K562 (cell line): ENCODE measurements at regions not wholly inside any gene's neighbourhood (a gene's known extent, or its start where the extent isn't known, plus 50 kb on each side); places are given as distances from the start of the nearest gene placed in this dataset.

Source experiments
- ATAC-seq: fragments of 200-7000 bp; cut with Tn5 transposase; 3 replicates; pipeline ENCODE4 v1.9.1; 2020; ENCODE audit warnings: moderate library complexity
- BruUV-seq: library from RNA; stranded (reverse); fragments of 400-500 nt; replicated peaks from 2 replicates; lab custom pipeline; 2021; lab: Mats Ljungman, UMichigan
- CTCF ChIA-PET: fragments of 300-600 bp; formaldehyde crosslinking; extraction: SDS; loops from one replicate; lab custom pipeline; 2021; ENCODE audit warnings: low intra/inter-chr PET ratio; lab: Yijun Ruan, JAX
- POLR2A ChIA-PET: fragments of 300-600, 350-650 bp; sonication (Branson Sonifier 250); formaldehyde crosslinking; extraction: SDS; loops from one replicate; lab custom pipeline; 2021; ENCODE audit warnings: antibody characterized with exemption, inconsistent platforms; lab: Yijun Ruan, JAX
- DNase-seq, 4 experiments: peaks; one replicate each; pipeline versions ENCODE4 v3.0.0 to v3.0.0-alpha.2; 2011 to 2018; ENCODE audit warnings: low spot score in 3 of 4, mixed read lengths in 3 of 4; ENCODE audit errors: extremely low read depth in 1 of 4
- FAIRE-seq: peaks from 2 replicates; lab custom pipeline; 2011; peaks lifted over from hg19 to GRCh38; lab: Jason Lieb, UNC
- H2AFZ ChIP-seq: 2 replicates; pipeline ENCODE4 v1.6.0; 2011; ENCODE audit warnings: low read depth, low read length, control low read depth, inconsistent platforms
- H3K27ac ChIP-seq: fragments of 200-600 bp; 3 replicates; pipeline ENCODE4 v1.8.0; 2011; ENCODE audit warnings: low read depth, mild to moderate bottlenecking, control low read depth, inconsistent platforms, low read length, moderate library complexity, mixed read lengths; ENCODE audit errors: extremely low read depth
- H3K27me3 ChIP-seq, 2 experiments: fragments of 300-600 bp in 1 of 2; 2 replicates in 1 of 2; 3 replicates in 1 of 2; pipeline versions ENCODE4 v1.6.0 to v1.8.0; 2011; ENCODE audit warnings: inconsistent platforms in 2 of 2, low read length in 2 of 2, mild to moderate bottlenecking in 1 of 2, mixed read lengths in 1 of 2, moderate library complexity in 1 of 2; ENCODE audit not compliant: control insufficient read depth in 2 of 2, insufficient read depth in 2 of 2
- H3K36me3 ChIP-seq: fragments of 300-600 bp; 3 replicates; pipeline ENCODE4 v1.8.0; 2011; ENCODE audit warnings: mild to moderate bottlenecking, low read length, inconsistent platforms; ENCODE audit not compliant: control insufficient read depth, insufficient read depth
- H3K4me1 ChIP-seq, 2 experiments: fragments of 200-600 bp in 1 of 2; replicated peaks in 1 of 2; 2 replicates in 1 of 2; 3 replicates in 1 of 2; pipeline versions ENCODE4 v1.5.1 to v1.8.0; 2011; ENCODE audit warnings: inconsistent platforms in 2 of 2, low read length in 2 of 2, mild to moderate bottlenecking in 1 of 2, mixed read lengths in 1 of 2, moderate library complexity in 1 of 2; ENCODE audit not compliant: control insufficient read depth in 2 of 2, insufficient read depth in 2 of 2
- H3K4me2 ChIP-seq: 2 replicates; pipeline ENCODE4 v1.6.1; 2011; ENCODE audit warnings: low read length, control low read depth, inconsistent platforms, mixed read lengths; ENCODE audit not compliant: insufficient read depth
- H3K4me3 ChIP-seq: fragments of 200-600 bp; sonication (generic), shearing (Covaris generic); 2 replicates; pipeline ENCODE4 v1.5.1; 2016; ENCODE audit warnings: control low read depth, inconsistent platforms
- H3K79me2 ChIP-seq: fragments of 200-600 bp; 3 replicates; pipeline ENCODE4 v1.8.0; 2011; ENCODE audit warnings: low read length, inconsistent platforms; ENCODE audit not compliant: control insufficient read depth, insufficient read depth
- H3K9ac ChIP-seq, 2 experiments: 2 replicates each; pipeline versions ENCODE4 v1.6.0 to v1.6.1; 2011; ENCODE audit warnings: low read depth in 2 of 2, low read length in 2 of 2, control low read depth in 1 of 2, inconsistent platforms in 1 of 2, mild to moderate bottlenecking in 1 of 2, mixed read lengths in 1 of 2; ENCODE audit not compliant: insufficient read depth in 1 of 2
- H3K9me1 ChIP-seq: one replicate; pipeline ENCODE4 v1.6.0; 2011; ENCODE audit warnings: inconsistent platforms, mild to moderate bottlenecking, low read length, moderate library complexity; ENCODE audit not compliant: control insufficient read depth, insufficient read depth
- H3K9me3 ChIP-seq: replicated peaks from 2 replicates; pipeline ENCODE4 v1.5.1; 2011; ENCODE audit warnings: low read depth, low read length, inconsistent platforms; ENCODE audit not compliant: control insufficient read depth, insufficient read depth
- H4K20me1 ChIP-seq: replicated peaks from 2 replicates; pipeline ENCODE4 v1.6.1; 2011; ENCODE audit warnings: low read length, inconsistent platforms, mixed read lengths; ENCODE audit not compliant: control insufficient read depth, insufficient read depth
- FOXJ2 ChIP-seq: fragments of 200-800 bp; sonication (Bioruptor generic); IDR thresholded peaks from 2 replicates; pipeline ENCODE4 v1.6.1; 2016; ENCODE audit warnings: missing genetic modification characterization, missing compliant biosample characterization
- NFIC ChIP-seq: fragments of 450-650 bp; IDR thresholded peaks from 2 replicates; pipeline ENCODE4 v1.6.1; 2017; ENCODE audit warnings: mild to moderate bottlenecking, inconsistent platforms
- ZNF384 ChIP-seq: IDR thresholded peaks from 2 replicates; pipeline ENCODE4 v1.6.1; 2012; ENCODE audit warnings: low read depth, low read length, improper control_type of control experiment
- ZNF785 ChIP-seq: fragments of 250-450 bp; sonication (Bioruptor Pico); IDR thresholded peaks from 2 replicates; pipeline ENCODE4 v1.4.0; 2020; ENCODE audit warnings: mild to moderate bottlenecking
- WGBS: fragments of 100-300 bp; shearing (Covaris generic); methylation state at CpG from one replicate; pipeline ENCODE4 v1.1.6; 2016; ENCODE audit warnings: low coverage, mixed read lengths; ENCODE audit not compliant: insufficient coverage; ENCODE audit errors: missing lambda C conversion rate; 5-methylcytosine and 5-hydroxymethylcytosine counted together
- in situ Hi-C: fragments of 300-500 bp; cut with MboI; formaldehyde crosslinking; loops from 4 replicates; pipeline ENCODE4 v1.15.0; 2018; ENCODE audit warnings: inconsistent platforms, mixed read lengths
- intact Hi-C: fragments of 100-400 bp; cut with micrococcal nuclease; formaldehyde crosslinking; loops from 2 replicates; pipeline ENCODE4 v1.14.2; 2022
- TF ChIP-seq, protein P1 (sequence below): fragments of 250-450 bp; sonication (Bioruptor Pico); IDR thresholded peaks from 2 replicates; pipeline ENCODE4 v1.8.0; 2021; ENCODE audit warnings: mild to moderate bottlenecking, moderate library complexity

GRCh38 chr21:35697321-35697808 is 363.0 kb downstream of the SETD4 start:
- no peak overlapping the region for H2AFZ ChIP-seq
- intact Hi-C loops, result no loop called here
- peak; percentile 56 for TF ChIP-seq NFIC
- TF ChIP-seq, protein P1, sequence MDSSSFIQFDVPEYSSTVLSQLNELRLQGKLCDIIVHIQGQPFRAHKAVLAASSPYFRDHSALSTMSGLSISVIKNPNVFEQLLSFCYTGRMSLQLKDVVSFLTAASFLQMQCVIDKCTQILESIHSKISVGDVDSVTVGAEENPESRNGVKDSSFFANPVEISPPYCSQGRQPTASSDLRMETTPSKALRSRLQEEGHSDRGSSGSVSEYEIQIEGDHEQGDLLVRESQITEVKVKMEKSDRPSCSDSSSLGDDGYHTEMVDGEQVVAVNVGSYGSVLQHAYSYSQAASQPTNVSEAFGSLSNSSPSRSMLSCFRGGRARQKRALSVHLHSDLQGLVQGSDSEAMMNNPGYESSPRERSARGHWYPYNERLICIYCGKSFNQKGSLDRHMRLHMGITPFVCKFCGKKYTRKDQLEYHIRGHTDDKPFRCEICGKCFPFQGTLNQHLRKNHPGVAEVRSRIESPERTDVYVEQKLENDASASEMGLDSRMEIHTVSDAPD, result no peak
- 0 out of 2 replicates have a peak, but pooled peaks have one; percentile 18 for TF ChIP-seq FOXJ2 (tag)
- peak; percentile 40; the same call in 1 of the 2 replicates for TF ChIP-seq ZNF384
- no peak for TF ChIP-seq ZNF785 (CRISPR knock-in tag)
- no peak for FAIRE-seq
- H3K9me3 ChIP-seq, result no peaks in the 10 kb centered on the region
- ATAC-seq, result no peak
- no peak overlapping the region for H3K9ac ChIP-seq
- in situ Hi-C loops, result no loop called here
- BruUV-seq, result no TSS peak
- H4K20me1 ChIP-seq, result no peaks in the 10 kb centered on the region
- H3K4me2 ChIP-seq, result no peak overlapping the region
- no peak overlapping the region for H3K4me3 ChIP-seq
- WGBS, result 0% methylated on average over 3 of the region's 3 CpGs
- peaks cover 7 to 26% of the 10 kb centered on the region in 2 experiments; a peak in 4 of 5 replicates for H3K27me3 ChIP-seq
- H3K9me1 ChIP-seq, result no peaks in the 10 kb centered on the region
- H3K27ac ChIP-seq, result no peak overlapping the region
- DNase-seq, result peak in 1 of 4 experiments; percentile 28
- H3K36me3 ChIP-seq, result no peaks in the 10 kb centered on the region
- POLR2A ChIA-PET, result interaction anchor here (0.6 to 0.7 kb wide), 3 partner anchors 21 to 913 kb away, joined by 3 to 4 read pairs (median 3); no protein-coding TSS in a partner anchor
- CTCF ChIA-PET, result interaction anchor here (0.7 kb wide), 1 partner anchor 997 kb away, joined by 3 read pairs; no protein-coding TSS in a partner anchor
- no peaks in the 10 kb centered on the region for H3K79me2 ChIP-seq
- H3K4me1 ChIP-seq, result no peaks in the 10 kb centered on the region; a peak in 2 of 5 replicates
